IPS-20b (cell line): ENCODE measurements at regions not wholly inside any gene's neighbourhood (a gene's known extent, or its start where the extent isn't known, plus 50 kb on each side); places are given as distances from the start of the nearest gene placed in this dataset.
A peak's percentile ranks its signal among the peaks of the same experiment; 100 is the strongest.

Experiments used
- H3K27ac ChIP-seq: one replicate; pipeline ENCODE4 v1.5.1; 2013; ENCODE audit warnings: low read length
- H3K27me3 ChIP-seq: 2 replicates; pipeline ENCODE4 v1.6.1; 2013; ENCODE audit warnings: mild to moderate bottlenecking, low read length, inconsistent platforms; ENCODE audit not compliant: insufficient read depth
- H3K36me3 ChIP-seq: 2 replicates; pipeline ENCODE4 v1.6.1; 2013; ENCODE audit warnings: low read depth, mild to moderate bottlenecking, inconsistent platforms, low read length, moderate library complexity; ENCODE audit not compliant: insufficient read depth
- H3K4me1 ChIP-seq: 2 replicates; pipeline ENCODE4 v1.6.1; 2013; ENCODE audit warnings: mild to moderate bottlenecking, control low read depth, inconsistent platforms, low read length, moderate library complexity; ENCODE audit not compliant: insufficient read depth
- H3K4me3 ChIP-seq: 2 replicates; pipeline ENCODE4 v1.5.1; 2013; ENCODE audit warnings: mild to moderate bottlenecking, low read length, inconsistent platforms
- H3K9ac ChIP-seq: 2 replicates; pipeline ENCODE4 v1.6.1; 2013; ENCODE audit warnings: low read depth, mild to moderate bottlenecking, inconsistent platforms, low read length, moderate library complexity
- H3K9me3 ChIP-seq: 2 replicates; pipeline ENCODE4 v1.6.1; 2013; ENCODE audit warnings: mild to moderate bottlenecking, low read depth, low read length, inconsistent platforms; ENCODE audit not compliant: insufficient read depth

DNA sequence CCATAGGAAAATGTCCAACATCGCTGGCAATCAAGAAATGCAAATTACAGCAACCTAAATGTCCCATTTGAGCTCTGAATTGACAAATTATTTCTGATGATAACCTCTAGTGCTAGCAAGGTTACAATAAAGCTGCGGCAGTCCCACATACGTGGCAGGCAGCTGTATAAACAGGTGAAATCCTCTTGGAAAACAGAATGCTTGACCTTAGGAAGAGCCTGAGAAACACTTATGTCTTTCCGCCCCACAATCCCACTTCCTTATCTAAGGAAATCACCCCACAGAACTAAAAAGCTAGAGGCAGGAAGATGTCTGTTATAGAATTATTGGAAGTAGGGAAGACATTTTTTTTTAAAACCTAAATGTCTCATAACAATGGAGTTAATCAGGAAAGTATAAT lies 154.3 kb downstream of the KATNIP start:
- H3K9ac ChIP-seq = no peak overlapping the region
- H3K36me3 ChIP-seq = peaks cover 3% of the 10 kb centered on the region; the same call in 1 of the 2 replicates

DNA sequence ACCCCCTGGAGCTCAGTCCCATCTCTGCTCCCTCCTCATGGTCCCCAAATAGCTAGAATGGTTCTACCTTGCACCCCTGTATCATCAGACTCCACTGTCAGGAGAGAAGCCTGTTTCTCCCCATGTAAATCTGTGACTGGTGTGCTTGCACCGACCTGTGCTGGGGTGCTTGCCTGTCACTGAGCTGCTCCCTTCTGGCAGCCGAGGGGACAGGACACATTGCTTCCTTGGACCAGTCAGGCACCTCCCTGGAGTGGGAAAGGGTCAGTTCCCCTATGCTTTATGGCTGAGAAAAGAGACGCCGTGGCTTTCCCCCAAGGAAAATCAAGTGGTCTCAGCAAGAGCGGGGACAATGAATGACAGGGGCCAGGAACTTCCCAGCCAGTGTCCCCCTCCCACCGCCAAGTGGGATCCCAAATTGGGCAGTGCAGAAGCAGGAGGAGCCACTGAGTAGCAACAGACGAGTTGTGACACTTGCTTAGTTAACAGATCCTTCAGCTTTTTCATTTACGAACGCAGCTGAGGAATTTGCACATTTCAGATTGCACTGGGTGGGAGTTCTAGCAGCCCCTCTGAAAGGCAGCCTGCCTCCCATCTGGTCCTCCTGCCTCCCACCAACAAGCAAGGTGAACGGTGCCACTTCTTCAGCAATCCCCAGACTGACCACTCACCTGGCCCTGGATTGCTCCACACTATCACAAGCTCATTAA lies 156.4 kb downstream of the KATNIP start:
- Histone ChIP-seq H3K36me3 (no peaks in the 10 kb centered on the region; the same call in 1 of the 2 replicates), H3K27me3 (no peaks in the 10 kb centered on the region), H3K4me3 (no peak overlapping the region), H3K4me1 (peaks cover 9% of the 10 kb centered on the region; the same call in 1 of the 2 replicates), H3K27ac (no peak overlapping the region), H3K9me3 (no peaks in the 10 kb centered on the region), H3K9ac (no peak overlapping the region)

More for the DNA sequence above, 154.3 kb downstream of the KATNIP start:
- Histone ChIP-seq H3K4me1 (peaks cover 12% of the 10 kb centered on the region; the same call in 1 of the 2 replicates), H3K27ac (no peak overlapping the region), H3K27me3 (no peaks in the 10 kb centered on the region), H3K9me3 (no peaks in the 10 kb centered on the region), H3K4me3 (no peak overlapping the region)

DNA sequence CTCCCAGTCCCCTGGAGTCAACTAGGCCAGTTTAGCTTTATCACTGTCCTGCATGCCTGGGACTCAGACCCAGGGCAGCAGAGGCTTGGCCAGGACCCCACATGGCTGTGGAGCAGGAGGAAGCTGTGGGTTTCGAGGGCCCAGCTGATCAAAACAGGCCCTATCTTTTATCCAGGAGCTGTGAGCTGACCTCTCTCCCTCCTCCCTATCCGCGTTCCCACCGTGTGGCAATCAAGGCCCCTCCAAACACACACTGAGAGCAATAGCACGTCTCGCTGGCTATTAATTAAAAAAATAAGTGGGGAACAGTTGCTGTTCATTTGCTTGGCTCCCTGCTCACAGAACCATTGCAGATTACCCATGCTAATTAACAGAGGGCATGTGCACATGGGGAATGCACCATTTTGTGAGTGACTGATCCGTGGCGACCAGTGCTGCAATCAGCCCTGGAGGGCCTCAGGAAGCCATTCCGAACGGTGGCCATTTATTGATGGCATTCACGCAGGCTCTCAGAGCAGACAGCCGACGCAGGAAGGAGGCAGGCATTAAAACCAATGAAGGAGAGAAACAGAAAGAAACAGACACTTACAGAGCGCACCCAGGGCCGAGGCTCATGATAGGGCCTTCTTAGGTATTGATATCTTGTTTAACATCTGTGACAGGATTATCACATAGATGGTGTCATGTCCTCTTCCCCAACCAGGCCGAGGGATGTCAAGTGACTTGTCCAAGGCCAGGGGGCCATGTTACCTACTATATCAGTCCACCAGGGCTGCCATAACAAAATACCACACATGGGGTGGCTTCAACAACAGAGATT lies 157.1 kb downstream of the KATNIP start:
- Histone ChIP-seq H3K27me3 (no peaks in the 10 kb centered on the region), H3K36me3 (no peaks in the 10 kb centered on the region; the same call in 1 of the 2 replicates), H3K9ac (no peak overlapping the region), H3K4me1 (peaks cover 9% of the 10 kb centered on the region; the same call in 1 of the 2 replicates), H3K9me3 (no peaks in the 10 kb centered on the region), H3K27ac (no peak overlapping the region), H3K4me3 (no peak overlapping the region)

DNA sequence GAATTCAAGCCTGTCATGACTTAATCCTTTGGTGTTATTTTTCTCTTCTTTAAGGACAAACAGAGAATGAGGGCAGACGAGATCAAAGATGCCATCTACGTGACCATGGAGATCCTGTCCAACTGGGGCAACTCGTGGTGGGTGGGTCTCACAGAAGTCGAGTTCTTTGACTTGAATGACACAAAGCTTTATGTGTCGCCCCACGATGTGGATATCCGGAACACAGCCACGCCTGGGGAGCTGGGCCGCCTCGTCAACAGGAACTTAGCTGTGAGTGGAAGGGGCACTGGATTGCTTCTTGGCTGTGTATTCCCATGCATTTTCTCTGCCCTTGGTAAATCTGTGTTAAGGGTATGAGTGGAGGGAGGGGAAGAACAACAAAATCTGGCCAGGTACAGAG lies 158.7 kb downstream of the KATNIP start:
- Histone ChIP-seq H3K27ac (no peak overlapping the region), H3K9me3 (no peaks in the 10 kb centered on the region), H3K27me3 (no peaks in the 10 kb centered on the region), H3K4me3 (no peak overlapping the region), H3K9ac (no peak overlapping the region), H3K4me1 (0 out of 2 replicates have a peak, but pooled peaks cover 2% of the 10 kb centered on the region), H3K36me3 (no peaks in the 10 kb centered on the region; the same call in 1 of the 2 replicates)

DNA sequence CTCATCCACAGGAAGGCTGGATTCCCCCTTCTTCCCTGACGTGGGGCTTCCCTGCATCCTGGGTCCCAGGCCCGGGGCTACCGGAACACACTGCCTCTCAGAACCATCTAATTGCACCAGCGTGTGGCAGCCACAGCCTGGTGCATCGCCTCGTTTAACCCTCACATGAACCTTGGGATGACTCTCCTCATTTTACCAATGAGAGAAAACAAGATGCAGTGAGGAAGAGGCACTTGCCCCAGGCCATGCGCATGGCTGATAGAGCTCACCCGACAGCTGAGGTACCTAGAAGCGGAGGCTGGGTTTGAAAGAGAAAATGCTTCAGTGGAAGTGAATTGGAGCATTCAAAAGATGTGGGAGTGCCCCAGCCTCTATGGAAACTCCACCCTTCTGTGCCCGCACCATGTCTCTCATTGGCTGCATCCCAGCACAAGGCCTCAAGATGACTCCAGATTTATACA lies 162.3 kb downstream of the KATNIP start:
- H3K4me1 ChIP-seq = no peaks in the 10 kb centered on the region
- H3K36me3 ChIP-seq = no peaks in the 10 kb centered on the region; the same call in 1 of the 2 replicates
- H3K27me3 ChIP-seq = no peaks in the 10 kb centered on the region
- no peak overlapping the region for H3K4me3 ChIP-seq
- no peaks in the 10 kb centered on the region for H3K9me3 ChIP-seq
- H3K27ac ChIP-seq = no peak overlapping the region
- no peak overlapping the region for H3K9ac ChIP-seq

DNA sequence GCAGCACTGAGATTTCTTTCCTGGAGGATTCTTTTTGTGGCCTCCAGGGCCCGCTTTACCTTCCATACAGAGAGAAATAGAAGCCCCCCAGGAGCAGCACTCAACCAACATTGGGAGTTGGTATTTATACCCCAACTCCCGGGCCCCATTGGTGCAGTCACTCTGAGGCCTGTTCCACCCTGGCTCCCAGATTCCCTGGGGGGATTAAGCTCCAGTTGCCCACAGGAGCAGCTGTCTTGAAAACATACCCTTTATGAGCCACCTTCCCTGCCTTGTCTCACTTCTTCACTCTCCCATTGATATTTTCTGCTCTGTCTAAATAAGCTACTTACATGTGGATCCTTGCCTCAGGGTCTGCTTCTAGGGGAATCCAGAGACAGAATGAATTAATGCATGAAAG lies 167.8 kb downstream of the KATNIP start:
- no peak overlapping the region for H3K27ac ChIP-seq
- no peaks in the 10 kb centered on the region for H3K27me3 ChIP-seq
- no peaks in the 10 kb centered on the region for H3K9me3 ChIP-seq
- H3K4me1 ChIP-seq = peaks cover 9% of the 10 kb centered on the region; the same call in 1 of the 2 replicates
- no peak overlapping the region for H3K9ac ChIP-seq
- 0 out of 2 replicates have a peak, but pooled peaks cover 4% of the 10 kb centered on the region for H3K36me3 ChIP-seq
- no peak overlapping the region for H3K4me3 ChIP-seq

DNA sequence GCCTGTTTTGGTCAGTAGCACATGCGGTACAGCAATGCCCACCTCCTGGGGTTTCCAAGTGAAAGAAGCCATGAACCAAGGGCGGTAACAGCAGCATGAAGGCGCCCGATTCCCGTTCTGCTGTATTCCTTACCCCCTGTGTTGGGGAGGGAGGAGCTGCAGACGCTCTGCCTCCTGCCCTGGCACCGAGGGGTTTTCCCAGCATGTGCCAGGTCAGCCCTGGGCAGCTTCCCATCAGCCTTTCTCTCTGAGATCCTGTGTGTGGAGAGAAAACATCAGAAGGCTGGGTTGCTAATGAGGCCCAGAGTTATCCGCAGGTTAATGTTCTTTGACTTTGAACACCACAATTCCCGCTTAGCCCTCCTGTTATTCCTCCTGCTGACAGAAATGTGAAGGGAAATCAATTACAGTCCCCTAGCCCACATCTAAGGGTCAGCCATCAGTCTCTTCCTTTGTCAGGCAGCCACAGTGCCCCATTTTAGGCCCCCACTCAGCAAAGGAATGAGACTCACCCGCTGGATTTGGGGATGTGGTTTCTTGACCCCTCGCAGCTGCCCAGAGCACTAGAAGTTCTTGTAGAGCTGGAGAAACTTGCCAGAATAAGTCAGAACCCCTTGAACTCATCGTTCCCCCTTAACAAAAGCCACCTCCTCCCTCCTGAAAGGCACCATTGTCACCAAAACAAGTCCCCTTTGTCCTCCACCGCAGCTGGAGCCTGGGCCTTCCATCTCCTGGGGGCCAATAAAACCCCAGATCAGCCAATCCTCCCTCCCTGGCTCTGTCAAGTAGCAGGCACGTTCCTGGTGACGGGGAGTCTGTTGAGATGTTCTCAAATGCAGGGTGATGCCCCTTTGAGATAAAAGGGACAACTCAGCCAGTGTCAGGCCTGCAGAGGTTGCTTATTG lies 168.5 kb downstream of the KATNIP start:
- Histone ChIP-seq H3K36me3 (0 out of 2 replicates have a peak, but pooled peaks cover 4% of the 10 kb centered on the region), H3K27ac (no peak overlapping the region), H3K4me3 (no peak overlapping the region), H3K9ac (0 out of 2 replicates have a peak overlapping the region, but pooled peaks have one; percentile 44), H3K9me3 (no peaks in the 10 kb centered on the region), H3K4me1 (peaks cover 9% of the 10 kb centered on the region; the same call in 1 of the 2 replicates), H3K27me3 (no peaks in the 10 kb centered on the region)

DNA sequence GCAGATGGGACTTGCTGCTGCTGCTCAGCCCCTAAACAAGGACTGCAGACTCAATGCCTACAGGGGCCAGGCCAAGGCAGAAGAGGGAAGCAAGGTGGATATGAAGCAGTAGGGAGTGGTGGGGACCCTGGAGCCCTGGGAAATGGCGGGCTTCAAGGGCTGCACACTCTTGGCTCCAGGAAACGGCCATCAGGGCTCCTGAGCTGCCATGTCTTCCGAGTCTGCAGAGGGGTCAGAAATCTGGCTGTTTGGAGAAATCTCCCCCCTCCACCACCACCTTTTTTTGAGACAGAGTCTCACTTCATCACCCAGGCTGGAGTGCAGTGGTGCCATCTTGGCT lies 169.1 kb downstream of the KATNIP start:
- Histone ChIP-seq H3K4me3 (no peak overlapping the region), H3K36me3 (0 out of 2 replicates have a peak, but pooled peaks cover 4% of the 10 kb centered on the region), H3K4me1 (peaks cover 9% of the 10 kb centered on the region; the same call in 1 of the 2 replicates), H3K27ac (no peak overlapping the region), H3K27me3 (no peaks in the 10 kb centered on the region), H3K9ac (0 out of 2 replicates have a peak overlapping the region, but pooled peaks have one; percentile 44), H3K9me3 (no peaks in the 10 kb centered on the region)

DNA sequence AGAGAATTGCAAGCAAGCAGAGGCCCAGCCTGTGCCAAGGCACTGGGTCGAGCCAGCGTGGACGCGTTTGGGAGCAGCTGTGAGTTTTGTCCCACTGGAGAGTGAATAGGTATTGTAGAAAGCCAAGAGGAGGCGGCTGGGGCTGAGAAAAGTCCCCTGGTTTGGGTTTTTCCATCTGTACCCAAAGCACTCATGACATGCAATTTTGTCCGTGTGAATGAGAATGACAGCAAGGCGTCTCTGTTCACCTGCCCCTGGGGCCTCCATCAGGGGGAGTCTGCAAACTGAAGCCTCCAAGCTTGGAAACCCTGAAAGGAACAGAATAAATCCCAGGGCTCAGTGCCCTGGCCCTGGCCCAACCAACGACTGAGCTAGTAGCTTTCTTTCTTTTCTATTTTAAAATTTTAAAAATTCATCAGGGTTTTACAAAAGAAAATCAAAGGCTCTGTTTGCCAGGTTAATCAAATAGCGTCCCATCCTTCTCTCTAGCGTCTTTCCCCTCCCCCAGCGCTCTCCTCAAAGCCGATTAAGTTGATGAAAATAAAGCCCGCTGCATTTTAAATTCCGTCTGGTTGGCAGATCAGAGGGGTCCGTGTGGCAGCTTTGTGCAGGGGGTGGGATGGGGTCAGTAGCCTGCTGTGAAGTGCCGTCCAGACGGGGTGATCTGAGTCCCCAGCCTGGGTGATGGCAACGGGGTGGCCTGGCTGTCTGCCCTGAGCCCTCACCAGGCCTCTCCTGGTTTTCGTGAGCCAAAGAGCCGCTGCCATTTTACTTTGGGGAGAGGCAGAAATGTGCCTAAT lies 171.0 kb downstream of the KATNIP start:
- Histone ChIP-seq H3K4me3 (no peak overlapping the region), H3K4me1 (peaks cover 9% of the 10 kb centered on the region; the same call in 1 of the 2 replicates), H3K9ac (no peak overlapping the region), H3K36me3 (peaks cover 11% of the 10 kb centered on the region; the same call in 1 of the 2 replicates), H3K27ac (no peak overlapping the region), H3K27me3 (no peaks in the 10 kb centered on the region), H3K9me3 (no peaks in the 10 kb centered on the region)

DNA sequence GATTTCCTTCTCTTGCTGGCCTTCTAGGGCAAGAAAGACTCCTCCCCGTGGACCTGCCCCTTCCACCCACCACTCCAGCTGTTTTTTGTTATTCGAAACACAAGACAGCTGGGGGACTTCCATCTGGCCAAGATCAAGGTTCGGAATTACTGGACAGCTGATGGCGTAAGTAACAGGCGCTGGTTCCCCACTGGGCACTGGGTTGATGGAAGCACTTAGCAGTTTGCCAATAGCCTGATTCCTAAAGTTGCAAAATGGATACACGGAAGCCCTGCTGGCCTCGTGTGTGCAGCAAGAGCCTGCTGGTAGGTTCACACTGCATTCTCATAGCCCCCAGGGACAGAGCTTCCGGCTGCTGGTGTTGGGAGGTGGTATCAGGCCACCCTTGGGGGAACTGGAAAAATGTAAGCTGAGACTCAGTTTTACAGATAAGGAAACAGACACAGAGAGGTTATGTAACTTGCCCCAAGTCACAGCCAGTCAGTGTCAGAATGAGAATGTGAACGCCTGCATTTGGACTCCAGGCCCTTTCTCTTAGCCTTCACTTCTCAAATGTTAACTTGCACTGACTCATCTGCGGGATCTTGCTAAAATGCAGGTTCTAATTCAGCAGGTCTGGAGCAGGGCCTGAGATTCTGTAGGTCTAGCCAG lies 171.7 kb downstream of the KATNIP start:
- H3K4me1 ChIP-seq = peaks cover 9% of the 10 kb centered on the region; the same call in 1 of the 2 replicates
- H3K9ac ChIP-seq = no peak overlapping the region
- H3K9me3 ChIP-seq = no peaks in the 10 kb centered on the region
- H3K36me3 ChIP-seq = peaks cover 11% of the 10 kb centered on the region; the same call in 1 of the 2 replicates
- no peaks in the 10 kb centered on the region for H3K27me3 ChIP-seq
- no peak overlapping the region for H3K27ac ChIP-seq
- no peak overlapping the region for H3K4me3 ChIP-seq
